ENCODE measurements at regions not wholly inside any gene's neighbourhood (a gene's known extent, or its start where the extent isn't known, plus 50 kb on each side); places are given as distances from the start of the nearest gene placed in this dataset.
"Not testable (repeated sequence)": the region's sequence is repeated elsewhere in the genome, so short reads cannot be mapped to it uniquely, and the experiment has no call there.

DNA sequence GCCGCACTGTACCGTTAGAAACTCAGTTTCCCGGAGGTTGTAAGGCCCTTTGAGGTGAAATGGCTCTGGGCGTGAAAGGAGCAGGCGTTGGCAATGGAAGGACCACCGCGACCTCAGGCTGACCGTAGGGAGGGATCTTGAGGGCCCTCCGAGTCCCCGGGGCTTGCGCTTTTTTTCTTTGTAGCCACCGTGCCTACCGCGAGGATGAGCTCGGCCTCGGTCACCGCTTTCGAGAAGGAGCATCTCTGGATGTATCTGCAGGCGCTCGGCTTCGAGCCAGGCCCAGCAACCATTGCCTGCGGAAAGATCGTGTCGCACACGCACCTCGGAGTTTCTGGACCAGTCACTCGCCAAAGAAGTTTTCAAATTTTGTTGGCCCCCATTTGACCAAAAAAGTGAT is 151.8 kb downstream of the POM121L12 start:
- TF ChIP-seq, protein P1, sequence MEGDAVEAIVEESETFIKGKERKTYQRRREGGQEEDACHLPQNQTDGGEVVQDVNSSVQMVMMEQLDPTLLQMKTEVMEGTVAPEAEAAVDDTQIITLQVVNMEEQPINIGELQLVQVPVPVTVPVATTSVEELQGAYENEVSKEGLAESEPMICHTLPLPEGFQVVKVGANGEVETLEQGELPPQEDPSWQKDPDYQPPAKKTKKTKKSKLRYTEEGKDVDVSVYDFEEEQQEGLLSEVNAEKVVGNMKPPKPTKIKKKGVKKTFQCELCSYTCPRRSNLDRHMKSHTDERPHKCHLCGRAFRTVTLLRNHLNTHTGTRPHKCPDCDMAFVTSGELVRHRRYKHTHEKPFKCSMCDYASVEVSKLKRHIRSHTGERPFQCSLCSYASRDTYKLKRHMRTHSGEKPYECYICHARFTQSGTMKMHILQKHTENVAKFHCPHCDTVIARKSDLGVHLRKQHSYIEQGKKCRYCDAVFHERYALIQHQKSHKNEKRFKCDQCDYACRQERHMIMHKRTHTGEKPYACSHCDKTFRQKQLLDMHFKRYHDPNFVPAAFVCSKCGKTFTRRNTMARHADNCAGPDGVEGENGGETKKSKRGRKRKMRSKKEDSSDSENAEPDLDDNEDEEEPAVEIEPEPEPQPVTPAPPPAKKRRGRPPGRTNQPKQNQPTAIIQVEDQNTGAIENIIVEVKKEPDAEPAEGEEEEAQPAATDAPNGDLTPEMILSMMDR (IDR thresholded peaks at IDR 0.05 in 2 of 3, conservative IDR thresholded peaks at IDR 0.05 in 1 of 3; ENCODE audit: borderline replicate concordance in 1 of 3, insufficient read depth in 1 of 3, low read depth in 2 of 3, low read length in 2 of 3), result not testable (repeated sequence)
- not testable (repeated sequence) for TF ChIP-seq POLR2A (IDR thresholded peaks at IDR 0.05; ENCODE audit: borderline replicate concordance, extremely low read depth, insufficient read depth, insufficient read length)

All from HCT116 (cell line).